DND-41 (cell line): ENCODE measurements at regions not wholly inside any gene's neighbourhood (a gene's known extent, or its start where the extent isn't known, plus 50 kb on each side); places are given as distances from the start of the nearest gene placed in this dataset.

Source experiments
- EZH2 ChIP-seq: IDR thresholded peaks from 3 replicates; pipeline ENCODE4 v1.6.1; 2012; ENCODE audit warnings: borderline replicate concordance, low read depth, mild to moderate bottlenecking, moderate library complexity, low read length, inconsistent platforms; ENCODE audit not compliant: severe bottlenecking
- TF ChIP-seq, protein P1 (sequence below): IDR thresholded peaks from 2 replicates; pipeline ENCODE4 v1.5.1; 2012; ENCODE audit warnings: borderline replicate concordance, low read length, moderate library complexity, mild to moderate bottlenecking; ENCODE audit not compliant: poor library complexity, severe bottlenecking; ENCODE audit errors: extremely low read depth

DNA sequence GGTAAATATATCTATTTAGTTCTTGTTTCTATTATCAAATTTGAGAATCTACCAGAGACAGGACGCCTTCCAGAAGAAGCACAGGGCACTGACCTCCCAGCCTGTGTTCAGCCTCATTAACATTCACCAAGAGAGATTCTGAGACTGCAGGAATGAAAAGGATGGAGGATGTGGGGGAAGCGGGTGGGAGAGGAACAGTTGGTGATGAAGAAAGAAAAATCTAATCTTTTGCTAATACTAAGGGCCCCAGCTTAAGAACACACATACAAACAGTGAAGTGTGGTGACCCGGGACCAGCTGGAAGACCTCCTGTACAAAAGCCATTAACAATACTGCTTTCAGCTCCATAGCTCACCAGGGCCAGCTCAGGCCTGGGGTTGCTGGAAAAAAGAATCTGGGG, 160.5 kb downstream of the NUAK1 start:
- TF ChIP-seq EZH2, result no peak
- TF ChIP-seq, protein P1, sequence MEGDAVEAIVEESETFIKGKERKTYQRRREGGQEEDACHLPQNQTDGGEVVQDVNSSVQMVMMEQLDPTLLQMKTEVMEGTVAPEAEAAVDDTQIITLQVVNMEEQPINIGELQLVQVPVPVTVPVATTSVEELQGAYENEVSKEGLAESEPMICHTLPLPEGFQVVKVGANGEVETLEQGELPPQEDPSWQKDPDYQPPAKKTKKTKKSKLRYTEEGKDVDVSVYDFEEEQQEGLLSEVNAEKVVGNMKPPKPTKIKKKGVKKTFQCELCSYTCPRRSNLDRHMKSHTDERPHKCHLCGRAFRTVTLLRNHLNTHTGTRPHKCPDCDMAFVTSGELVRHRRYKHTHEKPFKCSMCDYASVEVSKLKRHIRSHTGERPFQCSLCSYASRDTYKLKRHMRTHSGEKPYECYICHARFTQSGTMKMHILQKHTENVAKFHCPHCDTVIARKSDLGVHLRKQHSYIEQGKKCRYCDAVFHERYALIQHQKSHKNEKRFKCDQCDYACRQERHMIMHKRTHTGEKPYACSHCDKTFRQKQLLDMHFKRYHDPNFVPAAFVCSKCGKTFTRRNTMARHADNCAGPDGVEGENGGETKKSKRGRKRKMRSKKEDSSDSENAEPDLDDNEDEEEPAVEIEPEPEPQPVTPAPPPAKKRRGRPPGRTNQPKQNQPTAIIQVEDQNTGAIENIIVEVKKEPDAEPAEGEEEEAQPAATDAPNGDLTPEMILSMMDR, result no peak
